Inflammatory macrophage (primary cell): ENCODE measurements at regions not wholly inside any gene's neighbourhood (a gene's known extent, or its start where the extent isn't known, plus 50 kb on each side); places are given as distances from the start of the nearest gene placed in this dataset.

ENCODE experiments used
- DNase-seq, 2 donors: peaks; one replicate each; pipeline ENCODE4 v3.0.0-alpha.2; 2020 to 2022

DNA sequence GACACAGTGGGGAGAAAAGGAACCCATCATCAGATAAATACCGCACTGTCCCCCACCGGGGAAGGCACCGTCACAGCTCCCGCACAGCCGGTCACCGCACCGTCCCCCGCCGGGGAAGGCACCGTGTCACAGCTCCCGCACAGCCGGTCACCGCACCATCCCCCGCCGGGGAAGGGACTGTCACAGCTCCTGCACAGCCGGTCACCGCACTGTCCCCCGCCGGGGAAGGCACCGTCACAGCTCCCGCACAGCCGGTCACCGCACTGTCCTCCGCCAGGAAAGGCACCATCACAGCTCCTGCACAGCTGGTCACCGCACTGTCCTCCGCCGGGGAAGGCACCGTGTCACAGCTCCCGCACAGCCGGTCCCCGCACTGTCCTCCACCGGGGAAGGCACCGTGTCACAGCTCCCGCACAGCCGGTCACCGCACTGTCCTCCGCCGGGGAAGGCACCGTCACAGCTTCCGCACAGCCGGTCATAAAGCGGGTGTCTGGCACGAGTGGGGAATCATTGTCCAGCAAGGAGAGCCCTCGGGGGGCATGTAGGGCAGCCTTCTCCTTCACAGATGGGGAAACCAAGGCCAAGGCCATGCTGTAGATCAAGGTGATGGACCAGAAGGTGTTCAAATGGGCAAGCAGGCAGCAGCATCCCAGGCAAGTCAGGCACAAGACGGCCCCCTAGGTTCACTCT is 280.1 kb downstream of the NPHP4 start:
- no peak for DNase-seq

DNA sequence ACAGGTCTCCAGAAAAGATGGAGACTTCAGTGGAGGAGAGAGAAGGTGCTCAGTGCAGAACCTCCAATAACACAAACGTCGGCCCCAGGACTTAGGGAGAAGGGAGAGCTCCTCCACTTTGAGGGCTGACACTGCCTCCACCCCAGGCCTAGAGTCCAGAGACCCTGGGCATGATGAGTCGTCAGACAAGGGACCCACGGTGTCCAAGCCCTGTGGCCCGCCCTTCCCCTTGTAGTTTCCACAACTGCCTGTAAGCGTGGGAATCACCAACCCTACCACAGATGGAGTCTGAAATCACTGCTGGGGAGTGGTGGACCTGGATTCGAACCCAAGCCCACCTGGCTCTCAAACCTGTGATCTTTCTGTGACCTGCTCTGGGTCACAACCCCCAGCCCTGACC is 281.1 kb downstream of the NPHP4 start:
- no peak for DNase-seq

DNA sequence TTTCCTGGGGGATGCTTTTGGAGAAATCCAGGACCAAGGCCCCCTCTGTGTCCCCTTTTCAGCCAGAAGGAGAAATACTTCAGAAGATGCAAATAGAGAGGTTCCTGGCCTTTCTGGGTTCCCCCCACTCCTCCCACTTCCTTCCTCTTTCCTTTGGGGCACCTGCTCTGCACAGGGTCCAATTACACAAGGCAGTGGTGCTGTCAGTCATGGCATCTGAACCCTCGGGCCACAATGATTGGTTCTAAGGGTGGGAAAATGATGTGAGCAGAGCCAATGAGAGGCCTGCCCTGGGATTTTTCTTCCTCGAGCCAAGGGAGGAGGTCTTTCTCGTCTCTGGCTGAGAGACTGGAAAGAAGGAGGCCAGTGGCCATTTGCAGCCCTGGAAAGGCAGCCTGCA is 282.2 kb downstream of the NPHP4 start:
- no peak for DNase-seq

DNA sequence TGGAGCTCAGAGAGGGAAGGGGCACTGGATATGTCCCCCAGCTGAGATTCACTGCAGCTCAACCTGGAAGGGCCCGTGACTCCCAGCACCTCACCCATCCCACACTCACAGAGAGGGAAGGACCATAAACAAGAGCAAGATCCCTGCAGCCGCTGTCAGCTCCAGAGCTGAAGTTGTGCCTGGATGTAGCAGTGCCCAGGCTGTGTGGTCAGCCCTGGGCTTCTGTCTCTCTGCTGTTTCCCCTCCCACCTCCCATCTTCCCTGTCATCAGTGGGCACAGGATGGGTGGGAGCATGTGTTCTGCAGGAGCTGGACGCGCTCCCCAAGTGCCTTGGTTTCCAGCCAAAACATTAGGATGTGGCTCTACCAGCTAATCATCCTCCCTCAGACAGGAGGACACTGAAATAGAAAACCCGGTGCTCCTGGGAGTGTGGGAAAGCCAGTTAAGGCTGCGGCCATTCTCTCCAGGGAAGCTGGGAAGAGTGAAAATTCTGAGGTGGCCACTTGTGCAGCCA is 282.7 kb downstream of the NPHP4 start:
- no peak for DNase-seq

DNA sequence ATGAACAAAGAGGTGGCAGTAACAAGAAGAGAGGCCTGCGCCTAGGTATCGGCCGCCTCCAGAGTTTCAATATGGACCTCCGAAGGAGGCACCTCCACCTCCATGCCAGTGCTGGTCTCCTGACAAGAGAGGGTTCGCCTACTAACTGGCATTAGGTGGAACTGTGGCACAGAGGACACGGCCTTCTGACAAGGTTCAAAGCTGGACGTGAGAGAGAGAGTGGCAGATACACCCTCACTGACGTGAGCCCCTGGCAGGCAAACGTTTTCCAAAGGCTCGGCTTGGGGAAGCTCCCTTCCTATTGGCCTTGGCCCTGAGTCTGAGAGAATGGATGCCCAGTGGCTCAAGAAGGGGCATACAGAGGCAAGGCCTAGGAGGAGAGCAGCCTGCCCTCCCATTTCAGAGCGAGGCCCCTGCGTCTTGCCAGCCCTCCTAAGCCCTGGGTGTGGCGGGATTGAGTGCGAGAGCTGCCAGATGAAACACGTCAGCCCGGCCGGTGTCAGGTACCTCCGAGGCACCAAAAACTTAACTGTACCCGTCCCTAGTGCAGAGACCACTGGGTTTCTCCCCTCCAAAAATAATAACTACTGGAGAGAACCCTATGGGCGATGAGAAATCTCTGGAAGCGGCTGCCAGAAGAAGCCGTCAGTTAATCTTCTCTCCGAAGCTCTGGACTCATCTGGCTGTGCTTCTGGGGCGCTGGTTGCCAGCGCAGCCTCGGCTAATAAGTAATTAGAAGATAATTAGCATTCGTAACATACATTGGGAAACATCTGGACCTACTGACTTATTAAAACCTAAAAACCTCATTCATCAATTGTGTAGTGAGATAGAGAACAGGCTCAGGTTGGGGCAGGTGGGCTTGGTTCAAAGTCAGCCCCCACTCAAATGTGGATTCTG is 283.6 kb downstream of the NPHP4 start:
- no peak for DNase-seq

DNA sequence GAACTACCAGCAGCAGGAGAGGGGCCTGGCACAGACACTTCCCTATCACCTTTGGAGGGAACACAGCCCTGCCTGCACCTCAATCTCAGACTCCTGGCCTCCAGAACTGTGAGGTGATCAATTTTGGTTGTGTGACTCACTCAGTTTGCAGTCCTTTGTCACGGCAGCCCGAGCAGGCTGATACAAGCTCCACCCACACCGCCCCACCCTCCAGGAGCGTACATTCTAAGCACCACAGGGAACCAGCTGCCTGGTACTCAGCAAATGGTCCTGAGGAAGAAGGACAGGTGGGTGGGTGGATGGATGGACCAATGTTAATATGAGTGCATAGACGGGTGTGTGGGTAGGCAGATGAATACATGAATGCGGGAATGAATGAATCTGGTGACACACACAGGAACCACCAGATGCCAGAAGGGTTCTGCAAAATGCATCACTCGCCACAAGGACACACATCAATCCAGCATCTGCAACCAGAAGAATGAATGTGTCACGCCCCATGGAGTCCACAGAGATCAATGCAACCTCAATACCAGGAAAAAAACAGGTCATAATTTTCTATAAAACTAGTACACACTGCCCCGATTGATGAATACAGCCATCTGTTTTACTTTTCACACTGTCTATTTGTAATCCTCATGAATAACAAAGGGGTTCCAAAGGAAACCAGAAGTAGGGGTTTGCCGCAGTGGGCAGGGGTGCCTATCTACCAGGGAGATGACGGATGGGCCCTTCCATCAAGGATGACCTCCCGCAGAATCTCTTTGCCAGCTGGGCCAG is 284.5 kb downstream of the NPHP4 start:
- DNase-seq = no peak

DNA sequence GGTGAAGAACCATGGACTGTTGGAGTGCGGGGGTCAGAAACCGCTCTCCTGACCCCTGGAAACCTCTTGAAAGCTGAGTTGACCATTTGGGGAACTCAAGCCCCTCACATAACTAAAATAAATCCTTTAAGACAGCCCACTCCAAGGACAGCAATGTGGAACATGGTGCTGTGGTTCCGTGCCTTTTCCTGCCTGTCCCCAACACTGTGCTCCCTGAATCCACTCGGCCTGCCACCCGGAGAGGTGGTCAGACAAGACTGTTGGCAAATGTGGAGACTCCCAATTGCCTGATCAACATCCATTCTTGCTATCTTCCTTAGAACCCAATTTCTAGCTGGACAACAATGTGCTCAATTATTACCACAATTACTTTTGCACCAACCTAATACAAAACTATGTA is 286.0 kb downstream of the NPHP4 start:
- no peak for DNase-seq

DNA sequence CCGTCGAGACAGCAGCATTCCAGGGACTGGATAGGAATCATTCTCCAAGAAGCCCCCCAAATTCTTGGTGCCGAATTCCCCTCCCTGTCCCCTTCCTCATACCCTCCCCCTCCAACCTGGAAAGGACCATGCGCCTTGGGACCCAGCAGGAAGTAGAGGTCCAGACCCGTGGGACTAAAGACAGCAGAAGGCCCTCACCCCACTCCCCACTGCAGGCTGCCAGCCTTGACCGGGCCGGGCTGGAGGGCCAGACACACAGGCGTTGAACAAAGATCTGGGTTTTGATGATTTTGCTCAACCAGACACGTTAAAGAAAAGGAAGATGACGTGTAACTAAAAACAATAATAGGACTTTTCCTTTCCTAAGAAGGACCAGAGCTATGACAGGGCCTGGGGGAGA is 286.5 kb downstream of the NPHP4 start:
- DNase-seq = no peak

DNA sequence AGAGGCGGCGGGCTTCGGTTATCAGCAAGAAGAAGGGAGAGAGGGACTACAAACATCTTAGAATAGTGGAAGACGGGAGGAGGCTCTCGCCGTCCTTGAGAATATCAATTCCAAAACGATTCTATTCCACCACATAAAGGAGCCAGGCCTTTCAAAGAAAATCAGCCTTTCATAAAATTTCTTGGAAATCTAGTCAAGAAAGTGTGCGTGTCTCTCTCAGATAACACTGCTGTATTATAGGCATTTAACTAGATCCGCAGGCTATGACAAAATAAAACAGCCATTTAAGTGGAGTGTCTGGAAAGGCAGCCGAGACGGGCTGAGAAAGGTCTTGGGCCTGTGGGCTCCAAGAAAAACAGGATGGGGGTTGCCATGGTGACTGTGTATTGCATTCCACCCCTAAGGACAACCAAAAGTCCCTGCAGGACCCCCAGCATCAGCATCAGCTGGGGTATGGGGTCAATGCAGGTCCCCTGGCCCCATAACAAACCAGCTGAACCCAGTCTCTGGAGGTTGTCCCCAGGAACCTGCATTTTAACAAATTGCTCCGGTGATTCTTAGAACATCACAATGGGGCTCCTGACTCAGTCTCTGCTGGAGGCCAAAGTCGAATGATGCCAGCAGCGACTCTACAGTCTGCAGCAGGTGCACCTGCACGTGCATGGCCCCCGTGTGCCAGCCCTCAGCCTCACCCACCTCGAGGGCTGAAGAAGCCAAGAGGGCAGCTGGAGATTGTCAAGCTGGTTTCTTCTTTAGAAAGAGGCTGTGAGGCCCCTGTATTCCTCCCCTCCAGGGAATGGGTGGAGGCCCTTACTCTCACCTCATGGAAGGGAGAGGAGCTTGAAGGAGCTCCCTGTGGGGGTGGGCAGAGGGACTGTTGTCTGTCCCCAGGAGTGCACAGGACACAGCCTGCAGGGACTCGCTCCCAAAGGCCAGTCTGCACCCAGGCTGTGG is 287.4 kb downstream of the NPHP4 start:
- no peak for DNase-seq

DNA sequence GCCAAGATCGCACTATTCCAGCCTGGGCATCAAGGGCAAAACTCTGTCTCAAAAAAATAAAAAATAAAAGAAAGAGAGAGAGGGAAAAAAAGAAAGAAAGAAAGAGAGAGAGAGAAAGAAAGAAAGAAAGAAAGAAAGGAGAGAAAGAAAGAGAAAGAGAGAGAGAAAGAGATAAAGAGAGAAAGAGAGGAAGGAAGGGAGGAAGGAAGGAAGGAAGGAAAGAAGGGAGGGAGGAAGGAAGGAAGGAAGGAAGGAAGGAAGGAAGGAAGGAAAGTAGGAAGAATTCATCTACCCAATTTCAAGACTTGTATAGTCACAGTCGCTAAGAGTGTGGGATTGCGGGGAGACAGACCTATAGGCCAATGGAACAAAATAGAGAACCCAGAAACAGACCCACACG is 290.6 kb downstream of the NPHP4 start:
- DNase-seq = no peak

DNA sequence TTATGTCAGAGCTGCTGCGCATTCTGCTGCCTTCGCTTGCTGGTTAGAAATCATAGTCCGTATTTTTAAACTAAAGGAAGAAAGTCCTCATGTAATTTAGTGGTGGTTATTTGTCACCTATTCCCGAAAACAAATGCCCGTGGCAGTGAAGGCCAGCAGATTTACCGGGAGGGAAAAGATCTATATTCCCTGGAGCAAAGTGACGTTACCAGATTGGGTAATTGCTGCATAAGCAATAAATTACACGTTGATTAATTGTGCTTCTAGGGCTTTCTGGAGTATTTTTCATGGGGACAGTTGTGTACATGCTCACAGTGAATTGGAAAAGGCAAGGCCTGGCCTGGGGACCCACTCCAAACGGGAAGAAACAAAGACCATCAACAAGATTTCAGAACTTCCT is 298.7 kb downstream of the NPHP4 start:
- no peak for DNase-seq

DNA sequence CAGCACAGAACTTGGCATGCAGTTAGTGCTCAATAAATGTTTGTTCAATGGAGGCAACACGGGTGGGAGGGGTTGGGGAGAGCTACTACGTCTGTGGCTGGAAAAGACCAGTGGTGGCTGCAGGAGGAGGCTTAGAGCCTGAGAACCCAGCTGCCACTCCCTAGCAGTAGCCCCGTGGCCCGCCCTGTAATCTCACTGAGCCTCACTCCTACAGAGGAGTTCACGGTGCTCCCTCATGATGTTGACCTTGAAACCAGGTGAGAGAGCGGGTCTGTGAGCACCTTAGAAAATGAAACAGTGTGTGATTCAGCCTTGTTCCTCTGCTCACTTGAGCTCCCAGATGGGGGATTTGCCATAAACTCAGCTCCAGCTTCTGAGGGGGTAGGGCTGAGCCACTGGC is 299.6 kb downstream of the NPHP4 start:
- no peak for DNase-seq

DNA sequence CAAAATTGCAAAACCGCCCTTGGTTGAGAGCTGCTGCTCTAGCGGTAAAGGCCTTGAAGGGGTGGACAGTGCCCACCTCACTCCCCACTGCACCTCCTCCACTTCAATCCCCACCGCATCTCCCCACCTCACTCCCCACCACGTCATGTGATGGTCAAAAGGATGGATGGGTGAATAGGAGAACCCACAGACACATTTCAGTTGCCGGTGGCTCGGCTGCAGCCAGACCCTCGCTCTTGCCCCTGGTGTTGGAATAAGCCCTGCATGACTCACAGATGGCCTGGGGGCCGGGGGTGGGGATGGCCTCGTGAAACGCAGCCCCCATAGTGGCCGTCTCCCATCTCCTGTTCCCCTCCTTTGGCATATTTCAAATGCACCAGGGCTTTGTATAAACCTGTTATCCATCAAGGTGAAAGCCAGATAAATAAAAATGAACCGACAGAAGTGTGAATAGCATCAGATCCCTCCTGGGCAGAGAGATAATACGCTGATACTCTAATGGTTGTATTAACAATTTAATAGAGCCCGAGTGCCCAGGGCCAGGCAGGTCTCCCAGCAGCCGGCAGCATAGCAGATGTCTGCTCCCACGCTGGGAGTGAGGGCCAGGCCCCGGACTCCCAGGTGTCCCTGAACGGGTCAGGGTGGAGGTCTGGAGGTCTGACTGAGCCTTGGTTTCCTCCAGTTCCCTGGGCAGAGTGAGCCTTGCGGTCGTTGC is 300.3 kb downstream of the NPHP4 start:
- DNase-seq = no peak

DNA sequence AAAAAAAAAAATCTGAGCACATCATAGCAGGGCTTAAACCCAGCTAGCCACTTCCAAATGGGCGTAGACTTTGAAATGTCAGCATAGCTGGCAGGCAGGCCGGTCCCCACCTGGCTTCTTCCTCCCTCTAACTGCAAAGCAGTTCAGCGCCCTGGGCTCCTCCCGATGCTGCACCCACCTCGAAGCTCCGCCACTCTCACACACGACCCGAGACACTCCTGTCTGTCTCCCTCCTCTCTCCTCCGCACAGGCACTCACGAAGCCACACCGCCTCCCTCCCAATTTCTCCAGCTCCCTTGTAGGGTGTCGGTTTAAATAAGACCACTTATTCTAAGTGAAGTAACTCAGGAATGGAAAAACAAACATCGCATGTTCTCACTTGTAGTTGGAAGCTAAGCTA is 301.3 kb downstream of the NPHP4 start:
- DNase-seq = no peak

DNA sequence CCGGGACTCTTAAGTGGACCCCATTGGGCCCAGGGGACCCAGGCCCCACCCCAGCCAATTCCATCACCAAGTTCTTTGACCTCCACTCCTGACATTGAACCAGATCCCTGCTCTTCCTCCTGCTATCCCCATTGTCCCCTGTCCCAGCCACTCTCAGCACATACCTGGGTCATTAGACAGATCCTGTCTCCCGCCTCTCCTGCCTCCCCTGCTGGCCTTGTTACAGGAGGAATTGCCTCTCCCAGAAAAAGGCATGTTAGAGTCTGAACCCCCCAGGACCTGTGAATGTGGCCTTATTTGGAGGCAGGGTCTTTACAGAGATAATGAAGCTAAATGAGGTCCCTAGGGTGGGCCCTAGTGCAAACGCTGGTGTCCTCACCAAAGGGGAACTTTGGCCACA is 301.9 kb downstream of the NPHP4 start:
- DNase-seq = no peak

DNA sequence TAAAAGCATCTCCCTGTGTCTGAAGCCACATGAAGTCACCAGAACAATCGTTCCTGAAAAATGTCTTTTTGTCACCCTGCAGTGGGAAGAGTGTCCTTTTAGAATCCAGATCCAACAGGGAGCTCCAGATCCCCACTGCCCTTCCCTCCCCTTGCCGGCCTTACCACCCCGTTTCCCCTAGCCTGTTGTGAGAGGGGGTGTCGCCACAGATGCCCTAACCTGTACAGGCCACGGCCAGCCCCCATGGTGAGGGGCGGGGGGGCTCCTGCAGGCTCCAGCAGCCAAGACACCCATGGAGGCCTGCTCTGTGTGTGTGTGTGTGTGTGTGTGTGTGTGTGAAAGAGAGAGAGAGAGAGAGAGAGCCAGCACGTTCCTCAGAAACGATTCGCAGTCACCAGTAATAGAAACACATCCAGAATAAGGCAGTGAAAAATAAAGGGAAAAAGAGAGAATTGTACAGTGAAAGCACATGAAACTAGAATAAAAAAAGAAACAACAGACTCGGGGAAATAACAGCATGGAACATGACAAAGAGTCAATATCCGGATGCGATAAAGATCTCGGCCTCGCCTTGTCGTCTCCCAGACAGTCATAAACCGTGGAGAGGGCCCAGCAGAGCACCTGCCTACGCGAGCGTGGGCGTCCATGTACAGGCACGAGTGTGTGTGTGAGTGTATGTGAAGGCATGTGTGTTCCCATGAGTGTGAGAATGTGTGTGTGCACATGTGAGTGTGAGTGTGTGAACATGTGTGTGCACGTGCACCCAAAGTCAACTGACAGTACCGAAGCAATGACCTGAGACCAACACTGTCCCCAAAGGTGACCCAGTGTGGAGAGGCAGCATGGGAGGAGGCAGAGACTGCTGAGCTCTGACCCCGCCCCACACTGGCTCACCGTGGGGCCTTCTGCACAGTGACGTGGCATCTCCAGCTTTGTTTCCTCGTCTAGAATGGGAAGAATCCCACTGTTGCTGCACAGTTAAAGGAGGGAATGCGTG is 303.8 kb downstream of the NPHP4 start:
- no peak for DNase-seq

DNA sequence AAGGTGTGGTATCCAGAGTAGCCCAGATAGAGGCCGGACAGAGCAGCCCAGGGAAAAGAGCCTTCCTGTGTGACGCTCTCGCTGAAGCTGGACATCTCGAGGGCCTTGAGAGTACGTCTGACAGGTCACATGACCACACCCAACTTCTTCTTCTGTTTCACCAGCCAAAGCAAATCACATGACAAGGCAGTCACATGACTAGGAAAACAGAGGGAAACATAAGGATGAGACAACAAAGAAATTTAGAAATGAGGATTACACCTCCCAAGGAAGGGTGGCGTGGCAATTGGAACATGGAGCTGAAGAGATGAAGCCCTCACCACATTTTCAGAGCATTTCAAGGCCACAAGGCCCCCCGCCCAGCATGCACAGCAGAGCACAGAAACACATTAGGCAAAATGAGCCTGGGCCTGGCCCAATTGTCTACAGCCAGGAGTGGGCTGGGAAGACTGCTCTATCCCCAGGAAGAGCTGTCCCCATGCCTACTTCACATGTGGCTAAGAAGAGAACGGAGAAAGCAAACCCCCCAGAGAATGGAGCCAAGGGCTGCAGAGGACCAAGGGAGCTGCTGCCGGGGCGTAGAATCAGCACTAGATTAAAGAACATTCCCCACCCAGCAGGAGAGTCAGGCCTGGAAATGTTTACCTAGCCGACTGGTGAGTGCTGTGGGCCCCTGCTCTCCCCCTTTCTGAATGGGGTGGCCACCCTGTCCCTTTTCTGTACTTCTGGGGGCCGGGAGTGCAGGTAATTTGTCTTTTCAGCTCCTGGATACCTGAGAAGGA is 305.1 kb downstream of the NPHP4 start:
- DNase-seq = no peak

DNA sequence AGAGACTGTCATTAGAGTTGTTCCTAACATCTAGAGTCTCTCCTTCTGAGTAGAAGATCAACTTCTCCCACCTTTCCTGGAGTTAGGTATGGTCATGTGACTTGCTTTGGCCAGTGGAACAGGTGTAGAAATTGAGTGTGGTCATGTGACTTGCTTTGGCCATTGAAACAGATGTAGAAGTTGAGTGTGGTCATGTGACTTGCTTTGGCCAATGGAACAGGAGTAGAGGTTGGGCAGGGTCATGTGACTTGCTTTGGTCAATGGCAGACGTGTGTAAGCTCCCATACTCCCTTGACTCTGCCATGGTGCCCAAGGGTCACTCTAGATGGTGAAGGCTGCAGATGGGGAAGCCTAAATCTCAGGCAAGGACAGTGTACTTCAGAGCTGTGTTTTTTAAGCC is 306.0 kb downstream of the NPHP4 start:
- DNase-seq = no peak

DNA sequence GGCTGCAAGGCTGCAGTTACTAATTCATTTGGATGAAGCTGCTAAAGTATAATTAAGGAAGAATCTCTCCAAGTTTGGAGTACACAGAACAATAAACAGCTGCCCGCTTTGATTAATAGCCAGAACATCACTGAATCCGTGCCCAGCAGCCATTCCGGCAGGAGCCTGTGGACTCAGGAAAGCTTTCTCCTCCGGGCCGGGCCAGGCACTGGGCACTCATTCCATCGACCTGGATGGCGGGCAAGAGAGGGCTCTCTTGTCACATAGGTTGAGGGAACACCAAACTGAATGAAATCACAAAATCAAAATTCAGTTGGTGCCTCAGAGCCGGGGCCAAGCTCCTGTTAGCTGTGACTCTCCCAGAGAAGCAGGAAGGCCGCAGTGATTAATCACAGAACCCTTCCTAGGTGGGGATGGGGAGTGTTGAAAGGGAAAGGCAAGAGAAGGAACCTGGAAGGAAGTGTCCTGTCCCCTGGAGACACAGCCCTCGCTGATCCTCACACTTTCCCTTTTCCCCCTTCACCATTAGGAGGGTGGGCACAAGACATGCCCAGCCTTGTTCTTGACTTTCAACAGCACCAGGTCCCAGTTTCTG is 306.7 kb downstream of the NPHP4 start:
- no peak for DNase-seq
